CD4-positive, alpha-beta T cell treated with Interleukin-21 for 1 hour (primary cell): ENCODE measurements at regions not wholly inside any gene's neighbourhood (a gene's known extent, or its start where the extent isn't known, plus 50 kb on each side); places are given as distances from the start of the nearest gene placed in this dataset.

Experiments
- DNase-seq: peaks from one replicate; pipeline ENCODE4 v3.0.0-alpha.2; 2020

- no peak for DNase-seq
Measured at GRCh38 chr13:72153272-72153671, 286.3 kb upstream of the DACH1 start.

GRCh38 chr13:72151241-72151640 is 284.2 kb upstream of the DACH1 start:
- DNase-seq = no peak

- DNase-seq = no peak
Measured at GRCh38 chr13:72150502-72150901, 283.5 kb upstream of the DACH1 start.

GRCh38 chr13:72149701-72150100 is 282.7 kb upstream of the DACH1 start:
- no peak for DNase-seq

- no peak for DNase-seq
Measured at GRCh38 chr13:72146816-72147215, 279.8 kb upstream of the DACH1 start.

GRCh38 chr13:72145383-72145782 is 278.4 kb upstream of the DACH1 start:
- DNase-seq = no peak

- DNase-seq = no peak
Measured at GRCh38 chr13:72144636-72145035, 277.6 kb upstream of the DACH1 start.

GRCh38 chr13:72141855-72142519 is 275.0 kb upstream of the DACH1 start:
- DNase-seq = no peak

GRCh38 chr13:72139192-72139591 is 272.2 kb upstream of the DACH1 start:
- DNase-seq = no peak

- no peak for DNase-seq
Measured at GRCh38 chr13:72132075-72132474, 265.1 kb upstream of the DACH1 start.

- DNase-seq = no peak
Measured at GRCh38 chr13:72129117-72129516, 262.1 kb upstream of the DACH1 start.

- DNase-seq = no peak
Measured at GRCh38 chr13:72127031-72127430, 260.0 kb upstream of the DACH1 start.

- DNase-seq = no peak
Measured at GRCh38 chr13:72126424-72126823, 259.4 kb upstream of the DACH1 start.

GRCh38 chr13:72125561-72125960 is 258.6 kb upstream of the DACH1 start:
- no peak for DNase-seq

- DNase-seq = no peak
Measured at GRCh38 chr13:72122661-72123255, 255.8 kb upstream of the DACH1 start.

GRCh38 chr13:72121466-72121865 is 254.5 kb upstream of the DACH1 start:
- no peak for DNase-seq

- DNase-seq = no peak
Measured at GRCh38 chr13:72120632-72121031, 253.6 kb upstream of the DACH1 start.

- no peak for DNase-seq
Measured at GRCh38 chr13:72113931-72114330, 246.9 kb upstream of the DACH1 start.

- no peak for DNase-seq
Measured at GRCh38 chr13:72113076-72113475, 246.1 kb upstream of the DACH1 start.

- DNase-seq = no peak
Measured at GRCh38 chr13:72112216-72112615, 245.2 kb upstream of the DACH1 start.

- DNase-seq = no peak
Measured at GRCh38 chr13:72109863-72110262, 242.9 kb upstream of the DACH1 start.

GRCh38 chr13:72104656-72105180 is 237.7 kb upstream of the DACH1 start:
- no peak for DNase-seq

- DNase-seq = no peak
Measured at GRCh38 chr13:72101768-72102400, 234.9 kb upstream of the DACH1 start.

- no peak for DNase-seq
Measured at GRCh38 chr13:72100339-72100738, 233.3 kb upstream of the DACH1 start.
